Neuronal stem cell (in vitro differentiated cells): ENCODE measurements at regions not wholly inside any gene's neighbourhood (a gene's known extent, or its start where the extent isn't known, plus 50 kb on each side); places are given as distances from the start of the nearest gene placed in this dataset.

Experiments
- DNase-seq: peaks from one replicate; pipeline ENCODE4 v3.0.0-alpha.2; 2013; ENCODE audit warnings: low spot score
- H2AFZ ChIP-seq: one replicate; pipeline ENCODE4 v1.6.1; 2013; ENCODE audit warnings: mild to moderate bottlenecking, low read length, inconsistent platforms
- H2AK5ac ChIP-seq: 2 replicates; pipeline ENCODE4 v1.6.1; 2013; ENCODE audit warnings: low read depth, mild to moderate bottlenecking, inconsistent platforms, low read length, moderate library complexity, mixed read lengths
- H2BK120ac ChIP-seq: 2 replicates; pipeline ENCODE4 v1.6.1; 2013; ENCODE audit warnings: low read depth, mild to moderate bottlenecking, inconsistent platforms, low read length, moderate library complexity, mixed read lengths
- H2BK12ac ChIP-seq: one replicate; pipeline ENCODE4 v1.6.1; 2013; ENCODE audit warnings: low read length, inconsistent platforms
- H2BK15ac ChIP-seq: 2 replicates; pipeline ENCODE4 v1.6.1; 2013; ENCODE audit warnings: mild to moderate bottlenecking, low read length, inconsistent platforms, mixed read lengths
- H2BK5ac ChIP-seq: one replicate; pipeline ENCODE4 v1.6.1; 2013; ENCODE audit warnings: inconsistent platforms, mild to moderate bottlenecking, low read length, moderate library complexity
- H3K14ac ChIP-seq: one replicate; pipeline ENCODE4 v1.6.1; 2013; ENCODE audit warnings: low read length, inconsistent platforms
- H3K18ac ChIP-seq: 2 replicates; pipeline ENCODE4 v1.6.1; 2013; ENCODE audit warnings: low read length, inconsistent platforms
- H3K23ac ChIP-seq: 2 replicates; pipeline ENCODE4 v1.6.1; 2013; ENCODE audit warnings: low read depth, mild to moderate bottlenecking, mixed read lengths, low read length, inconsistent platforms; ENCODE audit not compliant: poor library complexity
- H3K27ac ChIP-seq: replicated peaks from 3 replicates; pipeline ENCODE4 v1.5.1; 2013; ENCODE audit warnings: low read length, inconsistent platforms
- H3K27me3 ChIP-seq, 3 experiments: 2 replicates each; pipeline ENCODE4 v1.6.1; 2013; ENCODE audit warnings: low read length in 3 of 3, mild to moderate bottlenecking in 2 of 3, inconsistent platforms in 1 of 3, low read depth in 1 of 3, mixed read lengths in 1 of 3, moderate library complexity in 1 of 3; ENCODE audit not compliant: control insufficient read depth in 3 of 3, insufficient read depth in 3 of 3
- H3K36me3 ChIP-seq, 2 donors: replicated peaks in 1 of 2; 2 replicates each; pipeline ENCODE4 v1.6.1; 2013; ENCODE audit warnings: low read length in 2 of 2; ENCODE audit not compliant: control insufficient read depth in 2 of 2, insufficient read depth in 2 of 2
- H3K4ac ChIP-seq: 2 replicates; pipeline ENCODE4 v1.6.1; 2013; ENCODE audit warnings: inconsistent platforms, mild to moderate bottlenecking, low read length, moderate library complexity
- H3K4me1 ChIP-seq, 2 donors: 1 replicate in 1 of 2; 2 replicates in 1 of 2; pipeline ENCODE4 v1.6.1; 2013; ENCODE audit warnings: low read length in 2 of 2, low read depth in 1 of 2; ENCODE audit not compliant: control insufficient read depth in 2 of 2, insufficient read depth in 1 of 2
- H3K4me2 ChIP-seq: one replicate; pipeline ENCODE4 v1.6.1; 2013; ENCODE audit warnings: mild to moderate bottlenecking, low read length, inconsistent platforms; ENCODE audit not compliant: insufficient read depth, poor library complexity, severe bottlenecking
- H3K4me3 ChIP-seq, 2 donors: 2 replicates each; pipeline ENCODE4 v1.5.1; 2013; ENCODE audit warnings: low read length in 2 of 2, mild to moderate bottlenecking in 2 of 2, inconsistent platforms in 1 of 2, moderate library complexity in 1 of 2
- H3K79me1 ChIP-seq: one replicate; pipeline ENCODE4 v1.6.1; 2013; ENCODE audit warnings: low read depth, mild to moderate bottlenecking, inconsistent platforms, low read length, moderate library complexity
- H3K9ac ChIP-seq: one replicate; pipeline ENCODE4 v1.6.1; 2013; ENCODE audit warnings: mild to moderate bottlenecking, low read depth, low read length, inconsistent platforms; ENCODE audit not compliant: poor library complexity
- H3K9me3 ChIP-seq, 2 donors: replicated peaks in 1 of 2; 2 replicates each; pipeline versions ENCODE3 to v1.6.1; 2013; ENCODE audit warnings: low read length in 2 of 2, mild to moderate bottlenecking in 2 of 2, inconsistent platforms in 1 of 2, low read depth in 1 of 2, mixed read lengths in 1 of 2, moderate library complexity in 1 of 2; ENCODE audit not compliant: control insufficient read depth in 2 of 2, insufficient read depth in 1 of 2
- H4K8ac ChIP-seq: one replicate; pipeline ENCODE4 v1.6.1; 2013; ENCODE audit warnings: low read depth, mild to moderate bottlenecking, inconsistent platforms, low read length, moderate library complexity
- H4K91ac ChIP-seq: one replicate; pipeline ENCODE4 v1.6.1; 2013; ENCODE audit warnings: low read length, low read depth, mild to moderate bottlenecking, inconsistent platforms; ENCODE audit not compliant: poor library complexity
- WGBS, 2 donors: extraction: QIAGEN DNeasy Blood & Tissue Kit; methylation state at CpG; one replicate each; pipeline ENCODE4 v1.1.7; 2013; ENCODE audit warnings: missing lambda C conversion rate in 2 of 2, mixed read lengths in 1 of 2; ENCODE audit not compliant: insufficient read length in 2 of 2, insufficient replicate concordance in 1 of 2; ENCODE audit errors: extremely low coverage in 2 of 2; 5-methylcytosine and 5-hydroxymethylcytosine counted together

- H2BK5ac ChIP-seq: no peak overlapping the region
- no peak overlapping the region for H3K4me3 ChIP-seq
- H2BK12ac ChIP-seq: no peak overlapping the region
- no peak overlapping the region for H3K4me2 ChIP-seq
- DNase-seq: no peak
- H3K79me1 ChIP-seq: no peaks in the 10 kb centered on the region
- WGBS, 2 donors: no CpG with 5 or more reads among the region's 5 CpGs
- H2BK120ac ChIP-seq: no peak overlapping the region
- no peak overlapping the region for H3K14ac ChIP-seq
- H3K4me1 ChIP-seq: no peaks in the 10 kb centered on the region
- H2BK15ac ChIP-seq: no peak overlapping the region
- H3K36me3 ChIP-seq: no peaks in the 10 kb centered on the region
- no peak overlapping the region for H3K27ac ChIP-seq
- H2AK5ac ChIP-seq: no peak overlapping the region
- H3K23ac ChIP-seq: no peak overlapping the region
- no peak overlapping the region for H4K8ac ChIP-seq
- H2AFZ ChIP-seq: no peak overlapping the region
- H3K9me3 ChIP-seq: no peaks in the 10 kb centered on the region
- H4K91ac ChIP-seq: no peak overlapping the region
- H3K4ac ChIP-seq: no peak overlapping the region
- no peaks in the 10 kb centered on the region for H3K27me3 ChIP-seq
- no peak overlapping the region for H3K9ac ChIP-seq
- H3K18ac ChIP-seq: no peak overlapping the region
Measured at GRCh38 chr12:93173178-93173957, 204.4 kb upstream of the NUDT4 start.

DNA sequence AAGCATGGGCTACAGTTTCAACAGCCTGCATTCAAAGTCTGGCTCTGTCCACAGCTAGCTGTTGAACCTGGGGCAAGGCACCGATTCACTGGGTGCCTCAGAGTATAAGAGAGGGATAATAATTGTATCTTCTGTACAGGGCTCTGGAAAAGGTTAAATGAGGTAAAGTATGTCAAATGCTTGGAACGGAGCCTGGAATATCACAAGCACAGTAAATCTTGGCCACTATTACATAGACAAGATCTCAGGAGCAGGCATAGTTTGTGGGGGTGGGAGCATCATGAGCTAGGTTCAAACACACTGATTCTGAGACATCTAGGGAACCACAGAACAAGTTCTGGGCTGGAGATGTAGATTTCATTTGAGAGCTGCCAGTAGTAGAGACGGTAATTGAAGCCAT is 203.7 kb upstream of the NUDT4 start:
- Histone ChIP-seq H3K4me2 (no peak overlapping the region), H3K27me3 (no peaks in the 10 kb centered on the region), H3K4me1 (no peaks in the 10 kb centered on the region), H3K18ac (no peak overlapping the region), H3K4ac (no peak overlapping the region), H2BK12ac (no peak overlapping the region), H3K4me3 (no peak overlapping the region), H3K23ac (no peak overlapping the region), H3K9me3 (no peaks in the 10 kb centered on the region), H2BK120ac (no peak overlapping the region), H4K8ac (no peak overlapping the region), H2BK5ac (no peak overlapping the region), H3K14ac (no peak overlapping the region), H4K91ac (no peak overlapping the region), H2BK15ac (no peak overlapping the region), H3K27ac (no peak overlapping the region), H3K9ac (no peak overlapping the region), H3K79me1 (no peaks in the 10 kb centered on the region), H2AFZ (no peak overlapping the region), H2AK5ac (no peak overlapping the region), H3K36me3 (no peaks in the 10 kb centered on the region)
- WGBS, 2 donors: no CpG with 5 or more reads among the region's 3 CpGs
- DNase-seq: no peak

- H3K4me3 ChIP-seq: no peak overlapping the region
- WGBS, 2 donors: no CpG with 5 or more reads among the region's 5 CpGs
- no peak overlapping the region for H4K8ac ChIP-seq
- H2AK5ac ChIP-seq: no peak overlapping the region
- H3K4me1 ChIP-seq: no peaks in the 10 kb centered on the region
- H2BK5ac ChIP-seq: no peak overlapping the region
- no peak overlapping the region for H3K4me2 ChIP-seq
- H3K23ac ChIP-seq: no peak overlapping the region
- no peak for DNase-seq
- no peak overlapping the region for H3K9ac ChIP-seq
- H3K27me3 ChIP-seq: no peaks in the 10 kb centered on the region
- H3K4ac ChIP-seq: no peak overlapping the region
- H4K91ac ChIP-seq: no peak overlapping the region
- no peak overlapping the region for H2AFZ ChIP-seq
- no peak overlapping the region for H2BK120ac ChIP-seq
- H3K79me1 ChIP-seq: no peaks in the 10 kb centered on the region
- no peak overlapping the region for H2BK12ac ChIP-seq
- H2BK15ac ChIP-seq: no peak overlapping the region
- H3K14ac ChIP-seq: no peak overlapping the region
- no peak overlapping the region for H3K27ac ChIP-seq
- no peak overlapping the region for H3K18ac ChIP-seq
- H3K36me3 ChIP-seq: no peaks in the 10 kb centered on the region
- no peaks in the 10 kb centered on the region for H3K9me3 ChIP-seq
Measured at GRCh38 chr12:93174473-93174872, 203.3 kb upstream of the NUDT4 start.

DNA sequence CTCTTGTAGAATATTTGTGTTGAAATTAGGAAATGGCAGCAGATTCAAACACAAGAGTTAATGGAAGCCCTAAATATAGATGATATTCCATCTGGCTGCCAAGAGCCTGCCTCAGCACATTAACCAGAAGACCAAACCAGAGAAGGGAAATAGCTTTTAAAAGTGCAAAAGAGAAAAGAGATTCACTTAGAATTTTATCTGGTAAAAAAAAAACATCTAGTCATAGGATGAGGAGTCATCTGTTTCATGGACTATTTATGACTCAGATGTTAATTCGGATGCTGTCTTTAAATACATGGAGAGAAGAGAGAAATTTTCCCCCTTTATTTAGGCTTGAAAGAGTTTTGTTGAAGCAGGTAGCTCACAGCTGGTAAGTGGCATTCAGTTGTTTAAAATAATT is 201.6 kb upstream of the NUDT4 start:
- no peak overlapping the region for H4K8ac ChIP-seq
- no peak overlapping the region for H2BK5ac ChIP-seq
- H3K9me3 ChIP-seq: peaks cover 0 to 2% of the 10 kb centered on the region in 2 donors
- H3K9ac ChIP-seq: no peak overlapping the region
- no peak overlapping the region for H3K4me2 ChIP-seq
- no peak overlapping the region for H2BK120ac ChIP-seq
- no peak overlapping the region for H4K91ac ChIP-seq
- no peak overlapping the region for H2BK12ac ChIP-seq
- no CpG with 5 or more reads among the region's 1 CpG for WGBS, 2 donors
- H3K23ac ChIP-seq: no peak overlapping the region
- H3K4ac ChIP-seq: no peak overlapping the region
- H3K36me3 ChIP-seq: no peaks in the 10 kb centered on the region
- no peak overlapping the region for H2BK15ac ChIP-seq
- H3K14ac ChIP-seq: no peak overlapping the region
- no peak overlapping the region for H2AK5ac ChIP-seq
- DNase-seq: no peak
- H3K27ac ChIP-seq: no peak overlapping the region
- no peaks in the 10 kb centered on the region for H3K79me1 ChIP-seq
- H3K4me1 ChIP-seq: no peaks in the 10 kb centered on the region
- H3K18ac ChIP-seq: no peak overlapping the region
- no peak overlapping the region for H3K4me3 ChIP-seq
- no peaks in the 10 kb centered on the region for H3K27me3 ChIP-seq
- H2AFZ ChIP-seq: no peak overlapping the region
